ENCODE measurements at regions not wholly inside any gene's neighbourhood (a gene's known extent, or its start where the extent isn't known, plus 50 kb on each side); places are given as distances from the start of the nearest gene placed in this dataset.
"Not testable (repeated sequence)": the region's sequence is repeated elsewhere in the genome, so short reads cannot be mapped to it uniquely, and the experiment has no call there.

DNA sequence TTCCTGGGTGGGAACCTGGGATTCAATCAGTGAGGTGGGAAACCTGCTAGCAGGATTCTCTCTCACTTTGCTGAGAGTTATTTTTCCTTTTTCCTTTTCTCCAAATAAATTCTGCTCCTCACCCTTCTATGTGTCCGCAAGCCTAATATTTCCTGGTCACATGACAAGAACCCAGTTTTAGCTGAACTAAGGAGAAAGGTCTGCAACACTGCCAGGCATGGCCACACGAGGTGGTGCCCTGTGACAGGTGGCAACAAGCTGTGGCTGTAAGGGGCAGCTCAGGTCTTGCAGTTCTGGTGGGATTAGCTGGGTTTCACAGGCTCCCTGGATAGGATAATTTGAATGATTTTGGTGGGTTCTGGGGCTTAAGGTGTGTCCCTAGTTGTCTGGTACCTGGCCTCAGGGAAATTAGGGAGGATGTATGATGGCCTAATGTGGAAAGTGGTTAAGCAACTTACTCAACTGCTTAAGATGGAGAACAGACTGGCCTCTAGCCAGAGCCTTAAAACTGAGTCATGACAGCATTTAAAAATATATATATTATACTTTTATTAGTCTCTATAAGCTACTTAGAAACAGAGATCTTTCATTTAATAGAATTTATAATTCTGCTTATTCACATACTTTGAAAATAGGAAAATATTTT, 215.0 kb downstream of the IL15 start:
- DNase-seq, result no peak

GRCh38 chr4:141853091-141853764, 216.8 kb downstream of the IL15 start:
- DNase-seq, result peak; percentile 78

DNA sequence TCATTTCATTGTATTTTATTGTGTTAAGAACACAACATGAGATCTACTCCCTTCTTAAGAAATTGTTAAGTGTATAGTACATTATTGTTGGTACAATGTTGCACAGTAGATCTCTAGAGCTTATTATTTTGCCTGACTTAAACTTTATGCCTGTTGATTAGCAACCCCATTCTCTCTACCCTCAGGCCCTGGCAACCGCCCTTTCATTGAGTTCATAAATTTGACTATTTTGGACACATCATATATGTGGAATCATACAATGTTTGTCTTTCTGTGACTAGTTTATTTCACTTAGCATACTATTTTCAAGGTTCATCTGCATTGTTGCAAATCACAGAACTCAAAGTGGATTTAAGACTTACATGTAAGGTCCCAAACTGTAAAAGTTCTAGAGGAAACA, 222.1 kb downstream of the IL15 start:
- DNase-seq, result no peak

- no peak for DNase-seq
Observed at GRCh38 chr4:141860974-141861373, 224.6 kb downstream of the IL15 start.

DNA sequence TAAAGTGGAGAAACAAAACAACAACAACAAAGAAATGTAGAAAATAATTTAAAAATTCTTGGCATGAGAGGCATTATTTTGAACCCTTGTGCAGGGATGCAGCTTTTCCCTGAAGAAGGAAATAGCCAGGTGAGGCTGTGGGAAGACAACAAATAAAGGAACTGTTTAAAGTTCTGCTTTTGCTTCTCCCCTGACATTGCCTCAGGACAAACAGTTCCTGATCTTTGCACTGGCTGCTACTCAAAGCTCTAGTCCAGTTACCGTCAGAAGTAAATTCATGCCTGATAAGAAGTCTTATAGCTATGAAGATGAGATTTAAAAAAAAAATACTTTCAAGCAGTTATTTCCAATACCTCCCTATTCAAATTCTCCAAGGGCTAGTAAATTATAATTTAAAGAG, 233.8 kb downstream of the IL15 start:
- DNase-seq, result no peak

DNA sequence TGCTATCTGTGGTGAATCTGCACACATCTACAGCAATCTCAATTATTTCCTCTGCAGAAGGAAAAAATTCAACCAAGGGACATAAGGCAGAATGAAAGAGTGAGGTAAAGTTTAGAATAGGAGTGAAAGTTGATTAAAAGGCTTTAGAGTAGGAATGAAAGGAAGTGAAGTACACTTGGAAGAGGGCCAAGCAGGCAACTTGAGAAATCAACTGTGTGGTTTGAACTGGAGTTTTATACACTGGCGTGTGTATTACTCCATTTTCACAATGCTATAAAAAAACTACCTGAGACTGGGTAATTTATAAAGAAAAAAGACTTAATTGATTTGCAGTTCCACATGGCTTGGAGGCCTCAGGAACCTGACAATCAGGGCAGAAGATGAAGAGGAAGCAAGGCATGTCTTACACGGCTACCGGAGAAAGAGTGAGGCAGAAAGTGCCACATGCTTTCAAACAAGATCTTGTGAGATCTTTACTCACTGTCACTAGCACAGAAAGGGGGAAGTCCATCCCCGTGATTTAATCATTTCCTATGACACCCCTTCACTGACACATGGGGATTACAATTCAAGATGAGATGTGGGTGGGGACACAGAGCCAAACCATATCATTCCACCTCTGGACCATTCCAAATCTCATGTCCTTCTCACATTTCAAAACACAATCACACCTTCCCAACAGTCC, 234.8 kb downstream of the IL15 start:
- no peak for DNase-seq

- DNase-seq, result not testable (repeated sequence)
Observed at GRCh38 chr4:141882650-141883049, 246.3 kb downstream of the IL15 start.

GRCh38 chr4:141884070-141884469, 247.7 kb downstream of the IL15 start:
- DNase-seq, result no peak

- no peak for DNase-seq
Observed at GRCh38 chr4:141885112-141885511, 248.7 kb downstream of the IL15 start.

DNA sequence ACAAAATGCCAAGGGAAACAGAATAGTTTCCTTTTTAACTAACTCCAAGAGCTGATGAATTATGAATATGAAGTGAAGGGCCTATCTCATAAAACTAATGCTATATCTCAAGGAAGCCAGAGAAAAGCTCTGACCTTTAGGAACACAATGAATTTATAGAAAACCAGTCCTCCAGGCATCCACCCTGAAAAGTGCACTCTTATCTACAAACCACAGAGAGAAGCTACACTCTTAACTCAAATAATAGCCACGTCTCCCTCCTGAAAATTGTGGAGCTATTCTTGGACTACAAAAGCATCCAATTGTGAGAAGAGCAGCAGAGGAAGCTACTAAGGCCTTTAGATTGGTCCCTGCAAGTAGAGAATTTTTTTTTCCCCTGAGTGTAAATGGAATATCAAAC, 253.9 kb downstream of the IL15 start:
- no peak for DNase-seq

DNA sequence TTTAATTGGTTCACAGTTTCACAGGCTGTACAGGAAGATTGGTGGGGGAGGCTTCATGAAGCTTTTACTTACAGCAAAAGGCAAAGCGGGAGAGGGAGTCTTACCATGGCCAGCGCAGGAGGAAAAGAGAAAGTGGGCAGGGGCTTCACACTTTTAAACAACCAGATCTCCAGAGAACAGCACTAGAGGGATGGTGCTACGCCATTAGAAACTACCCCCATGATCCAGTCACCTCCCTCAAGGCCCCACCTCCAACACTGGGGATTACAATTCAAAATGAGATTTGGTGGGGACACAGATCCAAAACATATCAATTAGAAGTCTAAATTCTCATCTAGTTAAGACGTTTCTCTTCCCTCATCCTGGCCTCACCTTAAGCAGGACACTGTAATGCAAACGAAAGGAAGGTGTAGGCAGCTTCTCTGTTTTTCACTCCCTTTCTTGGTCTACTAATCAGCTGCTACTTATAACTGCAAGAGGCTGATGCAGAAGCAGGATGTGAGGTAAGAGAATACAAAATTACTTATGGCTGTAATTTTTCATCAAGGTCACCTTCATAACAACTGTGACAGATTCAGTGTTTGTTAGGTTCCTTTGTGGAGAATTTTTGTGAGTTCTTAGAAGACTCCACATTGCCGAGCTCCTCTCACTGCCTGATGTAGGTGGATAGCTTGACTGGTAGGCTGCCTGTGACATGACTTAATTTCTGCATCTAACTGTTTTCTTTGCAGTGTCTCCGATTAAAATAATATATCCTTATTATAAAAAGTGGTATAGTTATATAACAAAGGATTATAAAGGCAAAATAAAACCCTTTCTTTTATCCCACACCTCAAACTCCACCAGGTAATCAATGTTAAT, 255.1 kb downstream of the IL15 start:
- DNase-seq, result no peak

DNA sequence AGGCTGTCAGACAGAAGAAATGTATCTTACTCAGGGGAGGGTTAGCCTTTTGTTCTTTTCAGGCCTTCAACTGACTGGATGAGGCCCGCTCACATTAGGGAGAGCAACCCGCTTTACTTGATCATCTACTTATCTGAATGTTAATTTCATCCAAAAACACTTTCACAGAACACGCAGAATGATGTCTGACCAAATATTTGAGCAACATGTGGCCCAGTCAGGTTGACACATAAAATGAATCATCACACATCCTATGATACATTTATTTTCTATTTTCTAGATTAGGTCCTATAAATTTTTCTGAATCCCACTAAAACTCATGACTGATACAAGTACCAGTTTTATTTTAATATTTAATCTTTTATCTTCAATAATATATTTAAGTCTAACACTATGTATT, 260.3 kb downstream of the IL15 start:
- no peak for DNase-seq

DNA sequence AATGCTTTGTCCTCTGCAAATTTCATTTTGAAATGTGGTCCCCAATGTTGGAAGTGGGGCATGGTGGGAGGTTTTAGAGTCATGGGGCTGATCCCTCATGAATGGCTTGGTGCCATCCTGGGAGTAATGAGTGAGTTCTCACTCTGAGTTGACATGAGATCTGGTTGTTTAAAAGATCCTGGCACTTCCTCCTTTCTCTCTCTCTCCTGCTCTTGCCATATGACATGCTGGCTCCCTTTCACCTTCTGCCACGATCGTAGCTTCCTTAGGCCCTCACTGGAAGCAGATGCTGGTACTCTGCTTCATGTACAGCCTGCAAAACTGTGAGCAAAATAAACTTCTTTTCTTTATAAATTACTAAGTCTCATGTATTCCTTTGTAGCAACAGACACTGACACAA, 262.0 kb downstream of the IL15 start:
- no peak for DNase-seq

DNA sequence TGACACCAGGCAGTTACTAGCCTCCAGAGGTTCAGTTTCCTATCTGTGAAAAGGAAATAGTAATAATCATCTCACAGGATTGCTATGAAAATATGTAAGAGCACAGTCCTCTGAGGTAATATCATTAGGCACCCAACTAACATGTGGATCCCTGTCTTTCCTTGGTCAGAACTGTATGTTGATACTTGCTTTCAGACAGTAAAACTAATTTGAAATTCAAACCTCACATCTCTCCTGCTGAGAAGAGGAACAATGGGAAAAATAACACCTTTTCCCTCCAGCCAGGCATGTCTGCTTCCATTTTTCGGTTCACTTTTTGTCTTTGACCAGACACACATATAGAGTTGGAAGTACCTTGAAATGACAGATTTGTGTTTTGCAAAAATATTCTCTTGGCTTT, 262.7 kb downstream of the IL15 start:
- no peak for DNase-seq

- DNase-seq, result no peak
Observed at GRCh38 chr4:141899541-141899940, 263.2 kb downstream of the IL15 start.

- no peak for DNase-seq
Observed at GRCh38 chr4:141900856-141901255, 264.5 kb downstream of the IL15 start.

GRCh38 chr4:141905751-141906150, 269.4 kb downstream of the IL15 start:
- no peak for DNase-seq

DNA sequence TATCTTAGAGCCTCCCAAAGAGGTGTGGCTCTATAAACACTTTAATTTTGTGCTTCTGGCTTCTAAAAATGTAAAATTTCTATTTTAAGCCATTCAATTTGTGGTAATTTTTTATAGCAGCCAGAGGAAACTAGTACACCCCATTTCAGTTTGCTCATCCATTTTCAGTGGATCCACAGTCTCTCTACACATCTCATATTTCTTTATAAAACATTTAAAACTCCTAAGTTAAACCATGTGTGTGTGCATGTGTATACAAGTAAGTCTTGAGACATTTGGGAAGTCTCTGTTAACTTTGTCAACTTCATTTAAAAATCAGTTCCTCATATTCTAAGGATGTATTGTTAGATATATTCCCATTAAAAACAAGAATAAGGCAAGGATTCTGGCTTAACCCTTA, 273.2 kb downstream of the IL15 start:
- DNase-seq, result no peak

DNA sequence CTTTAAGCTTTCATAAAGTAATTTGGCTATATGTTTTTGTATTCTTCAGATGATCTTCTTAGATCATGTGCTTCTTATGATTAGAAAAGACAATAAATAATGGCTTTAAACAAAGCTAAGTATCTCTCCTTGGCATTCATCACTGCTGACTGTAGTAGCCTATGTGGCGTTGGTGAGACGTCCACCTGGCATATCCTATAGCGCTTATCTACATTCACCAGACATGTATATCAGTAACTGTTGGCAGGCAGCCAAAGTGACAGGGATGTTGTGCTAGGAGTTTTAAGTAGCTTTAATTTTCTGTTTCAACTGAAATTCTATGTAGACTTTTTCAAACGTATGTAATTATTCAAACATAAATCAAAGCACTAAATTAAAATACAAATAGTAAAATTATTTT, 276.4 kb downstream of the IL15 start:
- peak; percentile 81 for DNase-seq

- DNase-seq, result no peak
Observed at GRCh38 chr4:141913928-141914327, 277.5 kb downstream of the IL15 start.

- DNase-seq, result no peak
Observed at GRCh38 chr4:141914746-141915145, 278.4 kb downstream of the IL15 start.

DNA sequence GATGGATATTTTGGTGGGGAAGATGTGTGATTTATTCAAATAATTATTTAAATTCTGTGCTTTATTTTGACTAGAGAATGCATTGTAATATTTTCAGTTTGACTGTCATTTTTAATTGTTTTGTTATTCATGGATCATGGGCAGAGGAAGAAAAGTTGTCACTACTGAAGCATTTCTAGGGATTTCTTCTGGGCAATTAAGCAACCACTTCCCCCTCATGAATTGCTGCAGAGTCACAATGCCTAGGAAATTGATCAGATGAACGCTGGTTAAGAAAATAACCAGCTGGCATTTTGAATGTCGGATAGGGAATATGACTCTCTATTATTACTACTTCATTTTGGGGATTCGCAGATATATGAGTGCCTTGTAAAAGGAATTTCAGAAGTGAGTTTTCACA, 283.3 kb downstream of the IL15 start:
- DNase-seq, result no peak

- no peak for DNase-seq
Observed at GRCh38 chr4:141921293-141921692, 284.9 kb downstream of the IL15 start.
